Mucosa of gallbladder (tissue), 1 donor: ENCODE measurements at regions not wholly inside any gene's neighbourhood (a gene's known extent, or its start where the extent isn't known, plus 50 kb on each side); places are given as distances from the start of the nearest gene placed in this dataset.

Experiments
- DNase-seq: peaks from one replicate; pipeline ENCODE4 v3.0.0-alpha.2; 2020; ENCODE audit warnings: low spot score
- donor health status: DM: no; HTN: no; CAD: no.

- DNase-seq: no peak
Measured at GRCh38 chr5:128667152-128667551, 129.1 kb upstream of the FBN2 start.

GRCh38 chr5:128667751-128668150, 129.7 kb upstream of the FBN2 start:
- no peak for DNase-seq

GRCh38 chr5:128668921-128669320, 130.9 kb upstream of the FBN2 start:
- DNase-seq: no peak

GRCh38 chr5:128669803-128670202, 131.8 kb upstream of the FBN2 start:
- no peak for DNase-seq

GRCh38 chr5:128671943-128672342, 133.9 kb upstream of the FBN2 start:
- DNase-seq: no peak

GRCh38 chr5:128673000-128673399, 135.0 kb upstream of the FBN2 start:
- no peak for DNase-seq

GRCh38 chr5:128673411-128673957, 135.4 kb upstream of the FBN2 start:
- no peak for DNase-seq

GRCh38 chr5:128673970-128674369, 135.9 kb upstream of the FBN2 start:
- no peak for DNase-seq

GRCh38 chr5:128674837-128675446, 136.9 kb upstream of the FBN2 start:
- DNase-seq: peak; percentile 37

- no peak for DNase-seq
Measured at GRCh38 chr5:128681096-128681495, 143.1 kb upstream of the FBN2 start.

GRCh38 chr5:128681764-128682592, 143.9 kb upstream of the FBN2 start:
- no peak for DNase-seq

- no peak for DNase-seq
Measured at GRCh38 chr5:128682669-128683068, 144.6 kb upstream of the FBN2 start.

GRCh38 chr5:128684961-128685360, 146.9 kb upstream of the FBN2 start:
- DNase-seq: no peak

GRCh38 chr5:128687930-128688329, 149.9 kb upstream of the FBN2 start:
- DNase-seq: no peak

GRCh38 chr5:128693764-128694163, 155.7 kb upstream of the FBN2 start:
- no peak for DNase-seq

- DNase-seq: no peak
Measured at GRCh38 chr5:128695791-128696530, 157.9 kb upstream of the FBN2 start.

GRCh38 chr5:128701301-128701700, 163.3 kb upstream of the FBN2 start:
- no peak for DNase-seq

- no peak for DNase-seq
Measured at GRCh38 chr5:128703322-128703721, 165.3 kb upstream of the FBN2 start.

GRCh38 chr5:128706269-128706668, 168.2 kb upstream of the FBN2 start:
- DNase-seq: no peak

- DNase-seq: no peak
Measured at GRCh38 chr5:128708841-128709240, 170.8 kb upstream of the FBN2 start.

- no peak for DNase-seq
Measured at GRCh38 chr5:128711216-128711615, 173.2 kb upstream of the FBN2 start.

GRCh38 chr5:128714551-128714950, 176.5 kb upstream of the FBN2 start:
- no peak for DNase-seq
